Epithelial cell of esophagus (primary cell): ENCODE measurements at regions not wholly inside any gene's neighbourhood (a gene's known extent, or its start where the extent isn't known, plus 50 kb on each side); places are given as distances from the start of the nearest gene placed in this dataset.
"Not testable (repeated sequence)": the region's sequence is repeated elsewhere in the genome, so short reads cannot be mapped to it uniquely, and the experiment has no call there.

Experiments used
- DNase-seq: peaks from one replicate; pipeline ENCODE4 v3.0.0; 2010; ENCODE audit warnings: low read depth
- H3K4me3 ChIP-seq: 2 replicates; pipeline ENCODE4 v1.5.1; 2011; ENCODE audit warnings: mild to moderate bottlenecking, low read length, control low read depth
- TF ChIP-seq, protein P1 (sequence below): IDR thresholded peaks from 2 replicates; pipeline ENCODE4 v1.5.1; 2011; ENCODE audit warnings: low read depth, mild to moderate bottlenecking, low read length, control low read depth, inconsistent platforms; ENCODE audit not compliant: insufficient read depth; ENCODE audit errors: missing control alignments

DNA sequence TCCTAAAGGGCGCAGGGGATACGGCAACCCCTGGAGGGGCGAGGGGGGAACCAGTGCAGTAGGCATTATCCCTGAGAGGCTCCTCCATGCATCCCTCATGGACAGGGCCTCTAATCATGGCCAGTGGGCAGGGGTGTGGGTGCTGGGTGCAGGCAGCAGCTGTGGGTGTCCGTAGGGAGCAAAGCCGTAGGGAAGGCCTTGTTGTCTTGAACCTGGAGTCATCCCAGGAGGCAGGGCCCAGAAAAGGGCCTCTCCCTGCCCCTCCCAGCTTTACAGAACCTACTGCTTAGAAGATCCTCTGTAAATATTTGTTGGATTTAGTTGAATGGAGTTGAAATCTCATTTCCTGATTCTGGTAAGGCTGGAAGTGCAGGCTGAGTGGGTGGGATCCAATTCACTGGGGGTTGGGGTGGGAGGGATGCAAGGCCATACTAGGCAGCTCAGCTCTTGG is 207.0 kb upstream of the HAAO start:
- no peak for DNase-seq
- TF ChIP-seq, protein P1, sequence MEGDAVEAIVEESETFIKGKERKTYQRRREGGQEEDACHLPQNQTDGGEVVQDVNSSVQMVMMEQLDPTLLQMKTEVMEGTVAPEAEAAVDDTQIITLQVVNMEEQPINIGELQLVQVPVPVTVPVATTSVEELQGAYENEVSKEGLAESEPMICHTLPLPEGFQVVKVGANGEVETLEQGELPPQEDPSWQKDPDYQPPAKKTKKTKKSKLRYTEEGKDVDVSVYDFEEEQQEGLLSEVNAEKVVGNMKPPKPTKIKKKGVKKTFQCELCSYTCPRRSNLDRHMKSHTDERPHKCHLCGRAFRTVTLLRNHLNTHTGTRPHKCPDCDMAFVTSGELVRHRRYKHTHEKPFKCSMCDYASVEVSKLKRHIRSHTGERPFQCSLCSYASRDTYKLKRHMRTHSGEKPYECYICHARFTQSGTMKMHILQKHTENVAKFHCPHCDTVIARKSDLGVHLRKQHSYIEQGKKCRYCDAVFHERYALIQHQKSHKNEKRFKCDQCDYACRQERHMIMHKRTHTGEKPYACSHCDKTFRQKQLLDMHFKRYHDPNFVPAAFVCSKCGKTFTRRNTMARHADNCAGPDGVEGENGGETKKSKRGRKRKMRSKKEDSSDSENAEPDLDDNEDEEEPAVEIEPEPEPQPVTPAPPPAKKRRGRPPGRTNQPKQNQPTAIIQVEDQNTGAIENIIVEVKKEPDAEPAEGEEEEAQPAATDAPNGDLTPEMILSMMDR: no peak
- no peak overlapping the region for H3K4me3 ChIP-seq

GRCh38 chr2:42998721-42999120 is 206.3 kb upstream of the HAAO start:
- TF ChIP-seq, protein P1: no peak
- no peak overlapping the region for H3K4me3 ChIP-seq
- DNase-seq: no peak

DNA sequence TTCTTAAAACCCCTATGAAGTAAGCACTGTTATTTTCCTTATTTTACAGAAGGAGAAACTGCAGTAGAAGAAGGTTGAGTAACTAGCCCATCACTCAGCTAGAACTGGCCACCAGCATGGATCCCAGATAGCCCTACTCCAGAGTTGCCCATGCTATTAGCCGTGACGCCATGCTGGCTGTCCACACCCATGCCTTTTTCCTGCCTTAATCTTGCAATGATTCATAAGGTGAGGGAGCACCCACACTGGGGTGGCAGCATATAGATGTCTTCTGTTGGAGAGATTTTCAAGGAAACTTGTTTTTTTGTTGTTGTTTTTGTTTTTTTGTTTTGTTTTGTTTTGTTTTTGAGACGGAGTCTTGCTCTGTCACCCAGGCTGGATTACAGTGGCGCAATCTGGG is 204.1 kb upstream of the HAAO start:
- TF ChIP-seq, protein P1: no peak
- H3K4me3 ChIP-seq: no peak overlapping the region
- DNase-seq: peak; percentile 64

- TF ChIP-seq, protein P1: no peak
- no peak for DNase-seq
- H3K4me3 ChIP-seq: no peak overlapping the region
Observed at GRCh38 chr2:42995752-42996422, 203.5 kb upstream of the HAAO start.

- not testable (repeated sequence) for H3K4me3 ChIP-seq, DNase-seq
Observed at GRCh38 chr2:42989283-42990081, 197.1 kb upstream of the HAAO start.

GRCh38 chr2:42988055-42988454 is 195.7 kb upstream of the HAAO start:
- not testable (repeated sequence) for DNase-seq, H3K4me3 ChIP-seq

DNA sequence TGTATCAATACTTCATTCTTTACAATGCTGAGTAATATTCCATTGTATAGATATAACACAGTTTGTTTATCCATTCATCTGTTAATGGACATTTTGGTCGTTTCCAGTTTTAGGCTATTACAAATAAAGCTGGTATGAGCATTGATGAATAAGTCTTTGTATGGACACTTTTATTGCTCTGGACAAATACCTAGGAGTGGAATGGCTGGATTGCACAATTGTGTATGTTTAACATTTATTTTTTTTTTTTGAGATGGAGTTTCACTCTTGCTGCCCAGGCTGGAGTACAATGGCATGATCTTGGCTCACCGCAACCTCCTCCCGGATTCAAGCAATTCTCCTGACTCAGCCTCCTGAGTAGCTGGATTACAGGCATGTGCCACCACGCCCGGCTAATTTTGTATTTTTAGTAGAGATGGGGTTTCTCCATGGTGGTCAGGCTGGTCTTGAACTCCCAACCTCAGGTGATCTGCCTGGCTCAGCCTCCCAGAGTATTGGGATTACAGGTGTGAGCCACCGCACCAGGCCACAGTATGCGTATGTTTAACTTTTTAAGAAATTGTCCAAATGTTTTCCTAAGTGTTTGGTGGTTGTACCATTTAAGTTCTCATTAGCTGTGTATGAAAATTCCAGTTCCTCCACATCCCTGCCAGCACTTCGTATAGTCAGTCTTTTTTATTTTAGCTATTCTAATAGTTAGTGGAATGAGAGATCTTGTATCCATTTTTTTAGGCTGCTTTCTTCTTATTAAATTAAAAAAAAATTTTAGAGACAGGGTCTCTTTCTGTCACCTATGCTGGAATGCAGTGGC is 194.9 kb upstream of the HAAO start:
- DNase-seq: peak; percentile 95
- H3K4me3 ChIP-seq: no peak overlapping the region
- TF ChIP-seq, protein P1: no peak
